Cardiac muscle cell (in vitro differentiated cells and primary cell): ENCODE measurements at regions not wholly inside any gene's neighbourhood (a gene's known extent, or its start where the extent isn't known, plus 50 kb on each side); places are given as distances from the start of the nearest gene placed in this dataset.

Experiments used
- DNase-seq, 2 donors: peaks; one replicate each; pipeline versions ENCODE4 v3.0.0 to v3.0.0-alpha.2; 2010 to 2017; ENCODE audit warnings: low read depth in 1 of 2, low spot score in 1 of 2
- H3K27ac ChIP-seq: fragments of 200-600 bp; sonication (generic); 2 replicates; pipeline ENCODE4 v1.5.1; 2016
- H3K27me3 ChIP-seq: fragments of 200-600 bp; sonication (generic); 2 replicates; pipeline ENCODE4 v1.6.0; 2016; ENCODE audit warnings: control low read depth
- H3K36me3 ChIP-seq: fragments of 200-600 bp; sonication (generic); 2 replicates; pipeline ENCODE4 v1.5.1; 2016; ENCODE audit warnings: control low read depth
- H3K4me1 ChIP-seq: fragments of 200-600 bp; sonication (generic); 2 replicates; pipeline ENCODE4 v1.8.1; 2017; ENCODE audit warnings: low read depth, mild to moderate bottlenecking, mixed run types
- H3K4me3 ChIP-seq: fragments of 200-600 bp; sonication (generic); 2 replicates; pipeline ENCODE4 v1.5.1; 2016; ENCODE audit warnings: mild to moderate bottlenecking
- H3K9me3 ChIP-seq: fragments of 200-600 bp; sonication (generic); 2 replicates; pipeline ENCODE4 v1.5.1; 2017; ENCODE audit warnings: low read depth, mild to moderate bottlenecking, control low read depth
- TF ChIP-seq, protein P1 (sequence below): IDR thresholded peaks from 2 replicates; pipeline ENCODE4 v1.5.1; 2012; ENCODE audit warnings: low read depth, mild to moderate bottlenecking, low read length

DNA sequence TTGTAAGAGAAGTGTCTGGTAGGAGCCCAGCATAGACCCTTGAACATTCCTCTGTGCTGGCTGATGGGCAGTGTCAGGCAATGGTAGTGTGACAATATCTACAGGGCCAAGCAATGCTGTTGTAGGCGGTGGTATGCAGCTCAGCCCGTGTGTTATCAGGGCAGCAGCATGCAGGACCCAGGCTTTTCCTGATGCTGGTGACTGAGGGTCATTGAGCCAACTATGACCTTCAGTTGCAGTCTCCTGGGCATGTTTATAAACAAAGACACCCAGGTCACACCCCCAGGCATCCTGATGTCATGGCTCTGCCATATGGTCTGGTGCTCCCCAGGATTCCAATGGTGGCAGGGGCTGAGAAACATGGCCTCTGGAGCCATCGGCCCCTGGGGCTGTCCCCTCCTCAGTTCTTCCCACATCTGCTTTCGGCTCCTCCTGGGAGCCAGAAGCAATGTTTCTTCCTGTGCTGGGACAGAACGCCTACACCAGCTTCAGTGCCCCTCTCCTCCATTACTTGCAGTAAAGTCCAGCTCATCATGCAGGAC is 518.0 kb upstream of the HS6ST1 start:
- H3K27ac ChIP-seq: no peak overlapping the region
- H3K9me3 ChIP-seq: no peaks in the 10 kb centered on the region
- no peak overlapping the region for H3K4me3 ChIP-seq
- H3K36me3 ChIP-seq: no peaks in the 10 kb centered on the region
- H3K4me1 ChIP-seq: no peaks in the 10 kb centered on the region
- TF ChIP-seq, protein P1, sequence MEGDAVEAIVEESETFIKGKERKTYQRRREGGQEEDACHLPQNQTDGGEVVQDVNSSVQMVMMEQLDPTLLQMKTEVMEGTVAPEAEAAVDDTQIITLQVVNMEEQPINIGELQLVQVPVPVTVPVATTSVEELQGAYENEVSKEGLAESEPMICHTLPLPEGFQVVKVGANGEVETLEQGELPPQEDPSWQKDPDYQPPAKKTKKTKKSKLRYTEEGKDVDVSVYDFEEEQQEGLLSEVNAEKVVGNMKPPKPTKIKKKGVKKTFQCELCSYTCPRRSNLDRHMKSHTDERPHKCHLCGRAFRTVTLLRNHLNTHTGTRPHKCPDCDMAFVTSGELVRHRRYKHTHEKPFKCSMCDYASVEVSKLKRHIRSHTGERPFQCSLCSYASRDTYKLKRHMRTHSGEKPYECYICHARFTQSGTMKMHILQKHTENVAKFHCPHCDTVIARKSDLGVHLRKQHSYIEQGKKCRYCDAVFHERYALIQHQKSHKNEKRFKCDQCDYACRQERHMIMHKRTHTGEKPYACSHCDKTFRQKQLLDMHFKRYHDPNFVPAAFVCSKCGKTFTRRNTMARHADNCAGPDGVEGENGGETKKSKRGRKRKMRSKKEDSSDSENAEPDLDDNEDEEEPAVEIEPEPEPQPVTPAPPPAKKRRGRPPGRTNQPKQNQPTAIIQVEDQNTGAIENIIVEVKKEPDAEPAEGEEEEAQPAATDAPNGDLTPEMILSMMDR: no peak
- H3K27me3 ChIP-seq: no peaks in the 10 kb centered on the region
- peak in 1 of 2 donors; percentile 12 for DNase-seq

DNA sequence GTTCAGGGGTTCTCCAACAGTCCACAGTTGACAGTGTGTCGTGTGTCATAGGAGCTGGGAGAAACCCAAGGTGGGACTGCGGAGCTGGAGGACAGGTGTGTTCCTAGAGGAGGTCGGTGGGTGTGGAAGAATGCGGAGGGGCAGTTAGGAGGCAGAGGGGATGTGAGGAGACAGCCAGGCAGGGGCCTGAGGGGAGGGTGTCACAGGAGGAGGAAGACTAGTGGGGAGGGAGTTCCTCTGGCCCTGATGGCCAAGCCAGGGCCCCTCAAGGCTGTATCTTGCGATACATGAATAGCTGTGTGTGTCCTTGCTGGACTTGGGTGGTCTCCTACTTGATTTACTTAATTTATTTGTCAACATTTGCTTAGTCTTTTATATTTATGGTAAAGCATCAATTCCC is 519.6 kb upstream of the HS6ST1 start:
- Histone ChIP-seq H3K36me3 (no peaks in the 10 kb centered on the region), H3K4me3 (no peak overlapping the region), H3K4me1 (no peaks in the 10 kb centered on the region), H3K27ac (no peak overlapping the region), H3K27me3 (no peaks in the 10 kb centered on the region), H3K9me3 (no peaks in the 10 kb centered on the region)
- DNase-seq: no peak
- TF ChIP-seq, protein P1: no peak

DNA sequence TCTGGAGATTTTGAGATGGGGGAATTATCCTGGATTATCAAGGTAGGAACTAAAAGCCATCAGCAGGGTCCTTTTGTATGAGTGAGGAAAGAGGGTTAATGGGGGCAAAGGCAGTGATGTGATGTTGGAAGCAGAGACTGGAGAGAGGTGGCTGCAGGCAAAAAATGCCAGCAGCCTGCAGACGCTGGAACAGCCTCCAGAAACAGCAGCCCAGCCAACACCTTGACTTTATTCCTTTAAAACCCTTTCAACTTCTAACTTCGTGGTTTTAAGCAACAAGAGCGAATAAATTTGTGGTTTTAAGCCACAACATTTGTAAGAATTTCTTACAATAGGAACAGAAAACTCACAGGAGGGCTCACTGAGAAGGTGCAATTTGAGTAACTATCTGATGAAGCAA is 523.1 kb upstream of the HS6ST1 start:
- no peak for DNase-seq
- TF ChIP-seq, protein P1: no peak
- Histone ChIP-seq H3K27me3 (no peaks in the 10 kb centered on the region), H3K27ac (no peak overlapping the region), H3K4me3 (no peak overlapping the region), H3K9me3 (no peaks in the 10 kb centered on the region), H3K4me1 (no peaks in the 10 kb centered on the region), H3K36me3 (no peaks in the 10 kb centered on the region)

DNA sequence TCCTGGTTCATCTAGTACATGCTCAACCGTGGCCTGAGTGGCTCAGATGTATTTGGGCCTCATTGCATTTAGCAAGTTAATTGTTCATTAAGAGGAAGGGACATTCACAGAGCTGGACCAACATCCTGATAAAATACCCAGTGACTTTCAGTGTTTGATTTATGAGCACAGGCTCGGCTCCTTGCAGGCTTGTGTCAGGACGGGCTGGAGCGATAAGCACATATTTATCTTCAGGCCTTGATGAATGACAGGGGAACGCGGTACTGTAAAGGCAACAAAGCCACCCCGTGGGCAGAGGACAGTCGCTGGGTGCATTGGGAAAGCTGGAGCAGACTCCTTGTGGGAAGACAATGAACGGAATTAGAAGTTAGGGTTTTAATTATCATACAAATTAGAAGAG is 548.6 kb upstream of the HS6ST1 start:
- no peak for DNase-seq
- TF ChIP-seq, protein P1: no peak
- peaks cover 21% of the 10 kb centered on the region for H3K4me1 ChIP-seq
- no peaks in the 10 kb centered on the region for H3K27me3 ChIP-seq
- H3K36me3 ChIP-seq: no peaks in the 10 kb centered on the region
- no peaks in the 10 kb centered on the region for H3K9me3 ChIP-seq
- H3K27ac ChIP-seq: no peak overlapping the region
- H3K4me3 ChIP-seq: no peak overlapping the region

DNA sequence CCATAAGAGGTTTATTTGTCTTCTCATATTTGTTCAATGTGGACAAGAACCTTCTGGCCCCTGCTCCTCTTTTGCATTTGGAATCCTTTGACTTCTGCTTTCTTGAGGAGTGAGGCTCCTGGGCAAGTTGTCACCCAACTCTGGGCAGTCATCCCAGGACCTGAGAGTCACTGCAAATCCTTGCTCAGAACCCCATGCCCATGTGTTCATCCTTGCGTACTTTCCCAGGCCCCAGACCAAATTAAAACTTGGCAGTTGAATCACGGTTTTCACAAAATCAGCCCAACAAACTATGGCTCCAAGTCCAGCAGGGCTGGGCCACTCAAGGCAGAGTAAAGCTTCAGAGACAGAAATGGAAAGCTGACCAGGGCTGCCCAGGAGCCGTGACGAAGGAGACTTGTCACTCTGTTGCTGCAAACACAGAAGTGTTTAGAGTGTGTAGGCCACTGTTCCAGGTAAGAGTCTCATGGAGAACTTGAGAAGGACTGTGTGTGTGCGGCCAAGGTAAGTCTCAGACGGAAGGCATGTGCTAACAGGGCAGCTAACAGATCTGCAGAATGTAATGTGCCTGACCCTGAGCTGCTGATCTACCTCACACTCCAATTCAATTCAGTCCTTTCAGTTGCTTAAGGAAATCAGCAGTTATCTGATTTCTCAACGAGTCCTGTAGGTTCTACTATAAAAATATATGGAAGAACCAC is 549.4 kb upstream of the HS6ST1 start:
- TF ChIP-seq, protein P1: no peak
- Histone ChIP-seq H3K9me3 (no peaks in the 10 kb centered on the region), H3K27me3 (no peaks in the 10 kb centered on the region), H3K27ac (no peak overlapping the region), H3K36me3 (no peaks in the 10 kb centered on the region), H3K4me1 (peaks cover 21% of the 10 kb centered on the region), H3K4me3 (no peak overlapping the region)
- DNase-seq: no peak
